ENCODE measurements at regions not wholly inside any gene's neighbourhood (a gene's known extent, or its start where the extent isn't known, plus 50 kb on each side); places are given as distances from the start of the nearest gene placed in this dataset.
A peak's percentile ranks its signal among the peaks of the same experiment; 100 is the strongest.
"Not testable (repeated sequence)": the region's sequence is repeated elsewhere in the genome, so short reads cannot be mapped to it uniquely, and the experiment has no call there.

- no peaks in the 10 kb centered on the region for H3K36me3 ChIP-seq
- H3K9me3 ChIP-seq = peaks cover 6% of the 10 kb centered on the region
- peaks cover 24% of the 10 kb centered on the region for H3K4me1 ChIP-seq
- ATAC-seq (no peak), DNase-seq (no peak)
- no peak overlapping the region for H3K27ac ChIP-seq
- no peak overlapping the region for H3K4me3 ChIP-seq
- intact Hi-C loops (cut with DNase I) = no loop called here
- TF ChIP-seq CTCF (IDR thresholded peaks at IDR 0.05) = no peak
- H3K27me3 ChIP-seq (ENCODE audit: low read depth) = no peaks in the 10 kb centered on the region
Measured at GRCh38 chr3:194262176-194262924, 88.8 kb downstream of the CPN2 start.

GRCh38 chr3:194262925-194263305, 88.2 kb downstream of the CPN2 start:
- Histone ChIP-seq H3K9me3 (peaks cover 5% of the 10 kb centered on the region), H3K4me1 (peaks cover 29% of the 10 kb centered on the region), H3K36me3 (no peaks in the 10 kb centered on the region), H3K4me3 (no peak overlapping the region), H3K27ac (no peak overlapping the region), H3K27me3 (ENCODE audit: low read depth) (no peaks in the 10 kb centered on the region)
- no peak for ATAC-seq
- DNase-seq = no peak
- TF ChIP-seq CTCF (IDR thresholded peaks at IDR 0.05) = no peak
- intact Hi-C loops (cut with DNase I) = no loop called here

- intact Hi-C loops (cut with DNase I); H3K36me3 ChIP-seq; ATAC-seq; H3K9me3 ChIP-seq; DNase-seq; H3K4me3 ChIP-seq; H3K27me3 ChIP-seq (ENCODE audit: low read depth): not testable (repeated sequence)
- H3K4me1 ChIP-seq = peaks cover 44% of the 10 kb centered on the region
- H3K27ac ChIP-seq = peak overlapping the region; percentile 56
Measured at GRCh38 chr3:194264631-194265504, 86.3 kb downstream of the CPN2 start.

- Histone ChIP-seq H3K36me3 (no peaks in the 10 kb centered on the region), H3K27ac (peak overlapping the region; percentile 56), H3K4me3 (peak overlapping the region; percentile 28), H3K9me3 (no peaks in the 10 kb centered on the region), H3K27me3 (ENCODE audit: low read depth) (no peaks in the 10 kb centered on the region), H3K4me1 (peaks cover 51% of the 10 kb centered on the region)
- peak; percentile 15 for TF ChIP-seq CTCF (IDR thresholded peaks at IDR 0.05)
- peak; percentile 83 for DNase-seq
- intact Hi-C loops (cut with DNase I) = no loop called here
- peak; percentile 73 to 82 for ATAC-seq
Measured at GRCh38 chr3:194265505-194265892, 85.6 kb downstream of the CPN2 start.

GRCh38 chr3:194265996-194266964, 84.8 kb downstream of the CPN2 start:
- H3K36me3 ChIP-seq = no peaks in the 10 kb centered on the region
- ATAC-seq (no peak), DNase-seq (no peak)
- no peaks in the 10 kb centered on the region for H3K9me3 ChIP-seq
- intact Hi-C loops (cut with DNase I) = no loop called here
- H3K4me3 ChIP-seq = no peak overlapping the region
- no peaks in the 10 kb centered on the region for H3K27me3 ChIP-seq (ENCODE audit: low read depth)
- H3K27ac ChIP-seq = peak overlapping the region; percentile 56
- TF ChIP-seq CTCF (IDR thresholded peaks at IDR 0.05) = no peak
- peaks cover 58% of the 10 kb centered on the region for H3K4me1 ChIP-seq
